NCI-H1417 treated with DMSO at 0.1 percent for 48 hours (cell line): ENCODE measurements at regions not wholly inside any gene's neighbourhood (a gene's known extent, or its start where the extent isn't known, plus 50 kb on each side); places are given as distances from the start of the nearest gene placed in this dataset.

ENCODE experiments used
- DNase-seq: peaks from one replicate; lab custom pipeline; 2025; lab: John Stamatoyannopoulos, UW

GRCh38 chr5:5683174-5683573 is 260.7 kb downstream of the ICE1 start:
- DNase-seq = no peak

- DNase-seq = no peak
Observed at GRCh38 chr5:5678909-5679308, 256.4 kb downstream of the ICE1 start.

GRCh38 chr5:5677738-5678137 is 255.3 kb downstream of the ICE1 start:
- DNase-seq = no peak

GRCh38 chr5:5676218-5676617 is 253.7 kb downstream of the ICE1 start:
- DNase-seq = no peak

GRCh38 chr5:5675511-5675910 is 253.0 kb downstream of the ICE1 start:
- DNase-seq = no peak

GRCh38 chr5:5671823-5672222 is 249.3 kb downstream of the ICE1 start:
- DNase-seq = no peak

- no peak for DNase-seq
Observed at GRCh38 chr5:5667136-5667554, 244.7 kb downstream of the ICE1 start.

GRCh38 chr5:5666369-5666768 is 243.9 kb downstream of the ICE1 start:
- no peak for DNase-seq

- no peak for DNase-seq
Observed at GRCh38 chr5:5666076-5666365, 243.5 kb downstream of the ICE1 start.

GRCh38 chr5:5665225-5666075 is 243.0 kb downstream of the ICE1 start:
- no peak for DNase-seq

GRCh38 chr5:5658889-5659465 is 236.5 kb downstream of the ICE1 start:
- no peak for DNase-seq

GRCh38 chr5:5658226-5658625 is 235.7 kb downstream of the ICE1 start:
- no peak for DNase-seq

- DNase-seq = no peak
Observed at GRCh38 chr5:5652181-5652580, 229.7 kb downstream of the ICE1 start.

- no peak for DNase-seq
Observed at GRCh38 chr5:5650949-5651348, 228.5 kb downstream of the ICE1 start.

- no peak for DNase-seq
Observed at GRCh38 chr5:5650242-5650641, 227.8 kb downstream of the ICE1 start.

- DNase-seq = no peak
Observed at GRCh38 chr5:5649641-5650040, 227.2 kb downstream of the ICE1 start.

- no peak for DNase-seq
Observed at GRCh38 chr5:5648694-5649093, 226.2 kb downstream of the ICE1 start.

GRCh38 chr5:5645891-5646290 is 223.4 kb downstream of the ICE1 start:
- no peak for DNase-seq

- no peak for DNase-seq
Observed at GRCh38 chr5:5645198-5645597, 222.7 kb downstream of the ICE1 start.

- no peak for DNase-seq
Observed at GRCh38 chr5:5644249-5644648, 221.8 kb downstream of the ICE1 start.

GRCh38 chr5:5643481-5643880 is 221.0 kb downstream of the ICE1 start:
- DNase-seq = no peak

GRCh38 chr5:5638211-5638610 is 215.7 kb downstream of the ICE1 start:
- no peak for DNase-seq

GRCh38 chr5:5637173-5637572 is 214.7 kb downstream of the ICE1 start:
- DNase-seq = no peak

- no peak for DNase-seq
Observed at GRCh38 chr5:5634817-5635216, 212.3 kb downstream of the ICE1 start.
